ENCODE measurements at regions not wholly inside any gene's neighbourhood (a gene's known extent, or its start where the extent isn't known, plus 50 kb on each side); places are given as distances from the start of the nearest gene placed in this dataset.

GRCh38 chr15:69943637-69944036 is 154.1 kb downstream of the TLE3 start:
- H3K36me3 ChIP-seq (ENCODE audit: control insufficient read depth, insufficient read depth, low read length) = no peaks in the 10 kb centered on the region
- intact Hi-C loops (cut with micrococcal nuclease; ENCODE audit: unreplicated experiment) = no loop called here
- no peaks in the 10 kb centered on the region for H3K9me3 ChIP-seq (ENCODE audit: control insufficient read depth, insufficient read depth, low read depth, low read length)
- H3K4me3 ChIP-seq (ENCODE audit: low read depth in 2 of 2, low read length in 2 of 2) = no peak overlapping the region
- BruUV-seq (replicated peaks) = no TSS peak
- H3K4me1 ChIP-seq (ENCODE audit: control insufficient read depth, insufficient read depth, low read length) = no peaks in the 10 kb centered on the region
- no peak for ATAC-seq
- H3K27ac ChIP-seq (ENCODE audit: low read length) = no peak overlapping the region
- CTCF ChIA-PET = no interaction called here
- in situ Hi-C loops (cut with HindIII; ENCODE audit: low pct_unique_long_range_greater_than_20kb, low sequenced_read_pairs) = no loop called here
- POLR2A ChIA-PET = no interaction called here
- DNase-seq (ENCODE audit: low read depth, low spot score) = no peak
- TF ChIP-seq TCF7L2 (IDR thresholded peaks at IDR 0.05; ENCODE audit: low read depth, low read length) (no peak), SIN3A (IDR thresholded peaks at IDR 0.05; ENCODE audit: borderline replicate concordance, insufficient read depth, low read depth, low read length) (no peak), REST (IDR thresholded peaks at IDR 0.05; ENCODE audit: insufficient read depth in 1 of 2, low read depth in 2 of 2, low read length in 1 of 2) (no peak), POLR2AphosphoS5 (IDR thresholded peaks at IDR 0.05; ENCODE audit: low read depth, low read length) (no peak), CTCF (IDR thresholded peaks at IDR 0.05) (no peak)
- no peaks in the 10 kb centered on the region for H3K27me3 ChIP-seq (ENCODE audit: control insufficient read depth, insufficient read depth, low read length)

- Histone ChIP-seq H3K4me1 (ENCODE audit: control insufficient read depth, insufficient read depth, low read length) (no peaks in the 10 kb centered on the region), H3K9me3 (ENCODE audit: control insufficient read depth, insufficient read depth, low read depth, low read length) (no peaks in the 10 kb centered on the region), H3K36me3 (ENCODE audit: control insufficient read depth, insufficient read depth, low read length) (no peaks in the 10 kb centered on the region), H3K4me3 (ENCODE audit: low read depth in 2 of 2, low read length in 2 of 2) (no peak overlapping the region), H3K27me3 (ENCODE audit: control insufficient read depth, insufficient read depth, low read length) (no peaks in the 10 kb centered on the region), H3K27ac (ENCODE audit: low read length) (no peak overlapping the region)
- ATAC-seq (no peak), DNase-seq (ENCODE audit: low read depth, low spot score) (no peak)
- POLR2A ChIA-PET = no interaction called here
- no TSS peak for BruUV-seq (replicated peaks)
- in situ Hi-C loops (cut with HindIII; ENCODE audit: low pct_unique_long_range_greater_than_20kb, low sequenced_read_pairs) (no loop called here), intact Hi-C loops (cut with micrococcal nuclease; ENCODE audit: unreplicated experiment) (no loop called here)
- TF ChIP-seq CTCF (IDR thresholded peaks at IDR 0.05) (no peak), POLR2AphosphoS5 (IDR thresholded peaks at IDR 0.05; ENCODE audit: low read depth, low read length) (no peak), SIN3A (IDR thresholded peaks at IDR 0.05; ENCODE audit: borderline replicate concordance, insufficient read depth, low read depth, low read length) (no peak), REST (IDR thresholded peaks at IDR 0.05; ENCODE audit: insufficient read depth in 1 of 2, low read depth in 2 of 2, low read length in 1 of 2) (no peak), TCF7L2 (IDR thresholded peaks at IDR 0.05; ENCODE audit: low read depth, low read length) (no peak)
- CTCF ChIA-PET = no interaction called here
Observed at GRCh38 chr15:69945729-69946128, 152.0 kb downstream of the TLE3 start.
